Neural cell (in vitro differentiated cells): ENCODE measurements at regions not wholly inside any gene's neighbourhood (a gene's known extent, or its start where the extent isn't known, plus 50 kb on each side); places are given as distances from the start of the nearest gene placed in this dataset.

ENCODE experiments used
- CTCF ChIP-seq: fragments of 450-650 bp; IDR thresholded peaks from 2 replicates; pipeline ENCODE4 v1.5.1; 2014; ENCODE audit warnings: antibody characterized with exemption, mild to moderate bottlenecking, moderate library complexity; ENCODE audit not compliant: poor library complexity, severe bottlenecking
- EP300 ChIP-seq: fragments of 450-650 bp; conservative IDR thresholded peaks from 2 replicates; pipeline ENCODE4 v1.6.1; 2014; ENCODE audit warnings: antibody characterized with exemption, mild to moderate bottlenecking, moderate library complexity; ENCODE audit not compliant: poor library complexity, severe bottlenecking
- EZH2 ChIP-seq: fragments of 200-600, 300-800 bp; shearing (Covaris generic), sonication (generic); IDR thresholded peaks from 2 replicates; pipeline ENCODE4 v1.6.1; 2014; ENCODE audit warnings: antibody characterized with exemption, low read length, borderline replicate concordance, mild to moderate bottlenecking; ENCODE audit not compliant: insufficient read depth, poor library complexity, severe bottlenecking
- MXI1 ChIP-seq: fragments of 450-650 bp; conservative IDR thresholded peaks from 2 replicates; pipeline ENCODE4 v1.6.1; 2014; ENCODE audit warnings: antibody characterized with exemption, mild to moderate bottlenecking; ENCODE audit not compliant: poor library complexity, severe bottlenecking
- RAD21 ChIP-seq: fragments of 450-650 bp; conservative IDR thresholded peaks from 2 replicates; pipeline ENCODE4 v1.6.1; 2014; ENCODE audit warnings: antibody characterized with exemption, mild to moderate bottlenecking, moderate library complexity
- REST ChIP-seq: IDR thresholded peaks from 2 replicates; pipeline ENCODE4 v1.6.1; 2012; ENCODE audit warnings: borderline replicate concordance
- SMC3 ChIP-seq: fragments of 450-650 bp; conservative IDR thresholded peaks from 2 replicates; pipeline ENCODE4 v1.6.1; 2014; ENCODE audit warnings: antibody characterized with exemption, mild to moderate bottlenecking, moderate library complexity; ENCODE audit not compliant: poor library complexity
- TAF1 ChIP-seq: IDR thresholded peaks from 2 replicates; pipeline ENCODE4 v1.6.1; 2012; ENCODE audit warnings: low read depth

DNA sequence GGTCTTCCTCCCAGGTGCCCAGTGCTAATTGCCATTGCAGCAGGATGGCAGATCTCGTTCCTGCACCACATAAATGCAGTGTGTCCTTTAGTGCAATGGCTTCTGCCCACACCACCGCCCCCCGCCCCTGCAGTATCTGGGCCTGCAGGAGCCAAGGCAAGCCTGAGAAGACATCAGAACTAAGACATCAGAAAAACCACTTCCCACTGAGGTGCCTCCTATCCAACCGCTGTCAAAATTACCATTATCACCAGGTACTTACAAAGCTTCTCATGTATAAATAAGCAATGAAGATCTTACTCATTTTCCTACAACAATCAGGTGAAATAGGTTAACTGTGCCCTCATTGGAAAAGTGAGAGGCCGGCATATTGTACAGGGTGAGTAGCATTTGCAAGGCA is 228.8 kb downstream of the FBXO15 start:
- TF ChIP-seq CTCF (no peak), RAD21 (no peak), EZH2 (no peak), REST (no peak), MXI1 (no peak), TAF1 (no peak), EP300 (no peak), SMC3 (no peak)
